ENCODE measurements at regions not wholly inside any gene's neighbourhood (a gene's known extent, or its start where the extent isn't known, plus 50 kb on each side); places are given as distances from the start of the nearest gene placed in this dataset.

- TF ChIP-seq CTCF (IDR thresholded peaks at IDR 0.05) = no peak
- no peak for TF ChIP-seq POLR2A (IDR thresholded peaks at IDR 0.05)
Measured at GRCh38 chr7:69434398-69434815, 163.9 kb upstream of the AUTS2 start.
